Fibroblast of mammary gland (primary cell): ENCODE measurements at regions not wholly inside any gene's neighbourhood (a gene's known extent, or its start where the extent isn't known, plus 50 kb on each side); places are given as distances from the start of the nearest gene placed in this dataset.

ENCODE experiments used
- DNase-seq: peaks from one replicate; pipeline ENCODE4 v3.0.0-alpha.2; 2010; ENCODE audit warnings: low read depth
- H3K4me3 ChIP-seq: 2 replicates; pipeline ENCODE4 v1.5.1; 2011; ENCODE audit warnings: low read depth, mild to moderate bottlenecking, low read length, moderate library complexity; ENCODE audit not compliant: control insufficient read depth
- TF ChIP-seq, protein P1 (sequence below): conservative IDR thresholded peaks from 2 replicates; pipeline ENCODE4 v1.5.1; 2011; ENCODE audit warnings: low read depth, low read length, inconsistent platforms; ENCODE audit not compliant: control insufficient read depth, insufficient read depth

DNA sequence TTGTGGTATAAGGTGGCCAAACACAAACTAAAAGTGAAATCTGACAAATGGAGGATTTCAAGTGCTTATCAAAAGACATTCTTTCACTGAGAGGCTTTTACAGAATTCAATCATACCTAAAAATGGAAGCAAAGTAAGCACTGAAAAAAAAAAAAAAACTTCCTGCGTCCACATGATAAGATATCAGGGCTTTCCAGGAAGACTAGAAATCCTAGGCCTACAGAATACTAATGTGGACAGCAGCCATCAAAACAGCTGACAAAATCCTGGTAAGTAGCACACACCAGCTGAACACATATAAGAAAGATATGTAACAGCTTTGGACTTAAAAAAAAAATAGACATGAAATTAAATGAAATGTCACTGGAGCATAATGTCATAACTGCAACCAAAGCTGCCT is 178.2 kb downstream of the SUCLG1 start:
- DNase-seq, result no peak
- TF ChIP-seq, protein P1, sequence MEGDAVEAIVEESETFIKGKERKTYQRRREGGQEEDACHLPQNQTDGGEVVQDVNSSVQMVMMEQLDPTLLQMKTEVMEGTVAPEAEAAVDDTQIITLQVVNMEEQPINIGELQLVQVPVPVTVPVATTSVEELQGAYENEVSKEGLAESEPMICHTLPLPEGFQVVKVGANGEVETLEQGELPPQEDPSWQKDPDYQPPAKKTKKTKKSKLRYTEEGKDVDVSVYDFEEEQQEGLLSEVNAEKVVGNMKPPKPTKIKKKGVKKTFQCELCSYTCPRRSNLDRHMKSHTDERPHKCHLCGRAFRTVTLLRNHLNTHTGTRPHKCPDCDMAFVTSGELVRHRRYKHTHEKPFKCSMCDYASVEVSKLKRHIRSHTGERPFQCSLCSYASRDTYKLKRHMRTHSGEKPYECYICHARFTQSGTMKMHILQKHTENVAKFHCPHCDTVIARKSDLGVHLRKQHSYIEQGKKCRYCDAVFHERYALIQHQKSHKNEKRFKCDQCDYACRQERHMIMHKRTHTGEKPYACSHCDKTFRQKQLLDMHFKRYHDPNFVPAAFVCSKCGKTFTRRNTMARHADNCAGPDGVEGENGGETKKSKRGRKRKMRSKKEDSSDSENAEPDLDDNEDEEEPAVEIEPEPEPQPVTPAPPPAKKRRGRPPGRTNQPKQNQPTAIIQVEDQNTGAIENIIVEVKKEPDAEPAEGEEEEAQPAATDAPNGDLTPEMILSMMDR, result no peak

GRCh38 chr2:84278386-84278785 is 180.7 kb downstream of the SUCLG1 start:
- no peak overlapping the region for H3K4me3 ChIP-seq
- TF ChIP-seq, protein P1, result no peak
- no peak for DNase-seq

More for the DNA sequence above, 178.2 kb downstream of the SUCLG1 start:
- no peak overlapping the region for H3K4me3 ChIP-seq

DNA sequence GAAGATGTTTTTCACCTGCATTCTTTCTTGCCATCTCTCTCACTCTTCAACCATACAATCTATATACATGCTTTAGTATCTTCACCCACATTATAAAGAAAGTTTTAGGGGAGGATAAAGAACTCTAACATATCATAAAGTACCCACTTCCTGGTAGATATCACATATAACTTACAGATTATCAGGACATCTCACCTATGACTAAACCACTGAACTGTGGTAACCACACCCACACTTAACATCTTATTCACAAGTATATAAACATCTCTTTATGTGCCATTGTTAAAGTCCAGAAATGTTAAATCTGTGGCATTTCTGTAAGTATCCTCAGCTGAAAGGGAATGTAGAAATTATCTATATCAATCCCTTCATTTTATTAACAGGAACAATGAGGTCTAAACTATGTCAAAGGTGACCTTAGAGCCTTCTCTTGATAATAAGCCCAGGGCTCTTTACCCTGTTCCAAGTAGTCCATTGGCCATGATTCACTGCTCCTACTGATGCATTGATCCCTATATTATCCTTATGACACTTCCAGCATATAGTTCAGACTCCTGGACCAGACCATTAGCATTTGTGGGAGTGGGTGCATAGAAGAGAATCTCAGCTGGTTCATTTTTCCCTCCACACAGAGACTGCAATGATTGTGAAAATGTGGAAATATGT is 182.4 kb downstream of the SUCLG1 start:
- no peak overlapping the region for H3K4me3 ChIP-seq
- TF ChIP-seq, protein P1, result no peak
- no peak for DNase-seq

DNA sequence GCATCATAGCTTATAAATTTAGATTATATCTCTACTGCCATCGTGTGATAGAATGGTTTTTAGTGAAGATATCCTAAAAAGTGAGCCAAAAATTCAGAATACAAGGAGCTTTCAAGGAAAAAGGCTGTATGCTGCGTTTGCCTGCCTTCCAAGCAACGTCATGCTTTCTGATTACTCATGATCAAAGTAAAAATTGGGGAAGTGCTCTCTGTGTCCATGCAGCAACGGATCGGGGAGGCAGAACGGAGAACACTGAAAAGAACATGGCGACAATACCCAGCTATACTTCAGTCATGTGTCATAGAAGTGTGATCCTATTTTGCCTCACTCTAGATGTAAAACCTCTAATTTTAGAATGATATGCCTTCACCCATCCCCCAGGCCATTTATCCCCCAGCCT is 185.7 kb downstream of the SUCLG1 start:
- TF ChIP-seq, protein P1, result no peak
- DNase-seq, result no peak
- H3K4me3 ChIP-seq, result no peak overlapping the region

DNA sequence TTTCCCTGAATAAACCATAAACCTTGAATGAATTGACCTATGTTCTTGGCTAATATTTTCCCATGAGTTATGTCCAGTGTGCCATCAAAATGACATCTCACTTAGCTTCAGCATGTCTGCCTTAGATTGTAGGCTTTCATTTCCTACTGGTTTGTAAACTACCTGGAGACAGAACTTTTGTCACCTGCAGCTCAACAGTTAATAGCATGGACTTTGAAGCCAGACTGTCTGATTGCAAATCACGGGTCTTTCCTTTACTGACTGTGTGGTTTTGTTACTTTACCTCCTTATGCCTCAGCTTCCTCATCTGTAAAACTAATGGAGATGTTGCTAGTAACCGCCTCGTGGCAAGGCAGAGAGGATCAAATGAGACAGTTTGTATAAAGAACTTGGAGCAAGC is 187.1 kb downstream of the SUCLG1 start:
- no peak overlapping the region for H3K4me3 ChIP-seq
- no peak for DNase-seq
- TF ChIP-seq, protein P1, result no peak

DNA sequence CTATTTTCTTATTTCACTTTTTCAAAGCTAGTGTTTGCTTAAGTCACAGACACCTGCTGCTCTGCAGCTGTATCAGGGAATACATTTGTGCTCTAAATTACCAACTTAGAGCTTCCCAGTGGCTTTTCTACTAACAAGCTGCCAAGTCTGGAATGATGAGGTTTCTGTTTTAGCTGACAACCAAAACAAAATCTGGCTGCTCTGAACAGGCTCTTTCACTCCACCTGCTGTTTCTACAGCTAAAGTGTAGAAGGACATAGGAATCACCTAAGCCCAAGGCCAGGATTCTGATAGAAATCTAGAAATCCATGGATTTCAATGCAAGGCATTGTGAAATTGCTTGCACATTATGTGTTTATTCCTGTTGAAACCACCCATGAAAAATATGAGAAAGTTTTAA is 201.2 kb downstream of the SUCLG1 start:
- H3K4me3 ChIP-seq, result no peak overlapping the region
- TF ChIP-seq, protein P1, result no peak
- no peak for DNase-seq
